GM23338 (cell line): ENCODE measurements at regions not wholly inside any gene's neighbourhood (a gene's known extent, or its start where the extent isn't known, plus 50 kb on each side); places are given as distances from the start of the nearest gene placed in this dataset.

Experiments used
- CREB1 ChIP-seq: fragments of 250-450 bp; sonication (Bioruptor Pico); IDR thresholded peaks from 2 replicates; pipeline ENCODE4 v1.5.0; 2020; ENCODE audit warnings: low read depth, mild to moderate bottlenecking, moderate library complexity
- EZH2 ChIP-seq: fragments of 200-600 bp; sonication (generic); IDR thresholded peaks from one replicate; pipeline ENCODE4 v1.8.0; 2017; ENCODE audit warnings: antibody characterized with exemption, mild to moderate bottlenecking, low read depth; ENCODE audit not compliant: unreplicated experiment
- EZH2phosphoT487 ChIP-seq: fragments of 200-600 bp; sonication (generic); IDR thresholded peaks from one replicate; pipeline ENCODE4 v1.8.1; 2018; ENCODE audit warnings: antibody characterized with exemption; ENCODE audit not compliant: unreplicated experiment
- JUNB ChIP-seq: IDR thresholded peaks from one replicate; pipeline ENCODE4 v1.6.1; 2016; ENCODE audit warnings: antibody characterized with exemption; ENCODE audit not compliant: unreplicated experiment
- NANOG ChIP-seq: IDR thresholded peaks from 2 replicates; pipeline ENCODE4 v1.6.1; 2016; ENCODE audit warnings: antibody characterized with exemption, borderline replicate concordance
- POLR2AphosphoS5 ChIP-seq: IDR thresholded peaks from 2 replicates; pipeline ENCODE4 v1.6.1; 2016; ENCODE audit warnings: antibody characterized with exemption, low read depth
- STAT1 ChIP-seq: IDR thresholded peaks from one replicate; pipeline ENCODE4 v1.6.1; 2016; ENCODE audit warnings: antibody characterized with exemption; ENCODE audit not compliant: unreplicated experiment
- ZNF114 ChIP-seq: fragments of 250-450 bp; sonication (Bioruptor Pico); IDR thresholded peaks from 2 replicates; pipeline ENCODE4 v1.5.0; 2020; ENCODE audit warnings: mild to moderate bottlenecking, moderate library complexity
- ZNF331 ChIP-seq: fragments of 250-450 bp; sonication (Bioruptor Pico); IDR thresholded peaks from 2 replicates; pipeline ENCODE4 v1.5.0; 2020; ENCODE audit warnings: low read depth, mild to moderate bottlenecking, moderate library complexity
- TF ChIP-seq, protein P1 (sequence below), 2 experiments: fragments of 200-600 bp in 1 of 2; sonication (generic) in 1 of 2; conservative IDR thresholded peaks; 2 replicates each; pipeline versions ENCODE4 v1.5.1 to v1.6.1; 2016 to 2017; ENCODE audit warnings: antibody characterized with exemption in 2 of 2, low read depth in 2 of 2, mild to moderate bottlenecking in 2 of 2, moderate library complexity in 1 of 2
- TF ChIP-seq, protein P2 (sequence below): IDR thresholded peaks from 2 replicates; pipeline ENCODE4 v1.6.1; 2016; ENCODE audit warnings: antibody characterized with exemption
- TF ChIP-seq, protein P3 (sequence below): IDR thresholded peaks from one replicate; pipeline ENCODE4 v1.6.1; 2018; ENCODE audit warnings: antibody characterized with exemption; ENCODE audit not compliant: unreplicated experiment

DNA sequence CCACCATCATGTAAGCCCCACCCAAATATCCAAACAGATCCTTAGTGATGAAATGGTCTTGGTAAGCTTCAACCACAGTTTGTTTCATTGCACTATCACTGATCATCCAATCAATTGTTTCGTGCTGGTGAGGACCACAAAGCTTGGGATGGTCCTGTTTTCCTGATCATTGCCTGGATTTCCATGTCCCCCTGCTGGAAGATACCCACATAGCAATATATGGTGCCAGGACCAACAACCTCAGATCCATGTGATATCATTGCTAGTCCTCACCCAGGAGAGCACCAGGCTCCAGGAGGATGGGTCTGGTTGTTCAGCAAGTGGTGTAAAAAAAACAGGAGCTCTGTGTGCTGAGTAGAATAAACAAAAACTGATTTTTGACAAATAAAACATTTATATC lies 206.5 kb upstream of the SH3BP4 start:
- TF ChIP-seq EZH2 (no peak), ZNF114 (no peak), EZH2phosphoT487 (no peak), NANOG (no peak), JUNB (no peak), ZNF331 (no peak), STAT1 (no peak), POLR2AphosphoS5 (no peak), CREB1 (CRISPR knock-in tag) (no peak)
- TF ChIP-seq, protein P1, sequence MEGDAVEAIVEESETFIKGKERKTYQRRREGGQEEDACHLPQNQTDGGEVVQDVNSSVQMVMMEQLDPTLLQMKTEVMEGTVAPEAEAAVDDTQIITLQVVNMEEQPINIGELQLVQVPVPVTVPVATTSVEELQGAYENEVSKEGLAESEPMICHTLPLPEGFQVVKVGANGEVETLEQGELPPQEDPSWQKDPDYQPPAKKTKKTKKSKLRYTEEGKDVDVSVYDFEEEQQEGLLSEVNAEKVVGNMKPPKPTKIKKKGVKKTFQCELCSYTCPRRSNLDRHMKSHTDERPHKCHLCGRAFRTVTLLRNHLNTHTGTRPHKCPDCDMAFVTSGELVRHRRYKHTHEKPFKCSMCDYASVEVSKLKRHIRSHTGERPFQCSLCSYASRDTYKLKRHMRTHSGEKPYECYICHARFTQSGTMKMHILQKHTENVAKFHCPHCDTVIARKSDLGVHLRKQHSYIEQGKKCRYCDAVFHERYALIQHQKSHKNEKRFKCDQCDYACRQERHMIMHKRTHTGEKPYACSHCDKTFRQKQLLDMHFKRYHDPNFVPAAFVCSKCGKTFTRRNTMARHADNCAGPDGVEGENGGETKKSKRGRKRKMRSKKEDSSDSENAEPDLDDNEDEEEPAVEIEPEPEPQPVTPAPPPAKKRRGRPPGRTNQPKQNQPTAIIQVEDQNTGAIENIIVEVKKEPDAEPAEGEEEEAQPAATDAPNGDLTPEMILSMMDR (conservative IDR thresholded peaks at IDR 0.05; ENCODE audit: low read depth in 2 of 2), result peak; percentile 50 to 66
- TF ChIP-seq, protein P2, sequence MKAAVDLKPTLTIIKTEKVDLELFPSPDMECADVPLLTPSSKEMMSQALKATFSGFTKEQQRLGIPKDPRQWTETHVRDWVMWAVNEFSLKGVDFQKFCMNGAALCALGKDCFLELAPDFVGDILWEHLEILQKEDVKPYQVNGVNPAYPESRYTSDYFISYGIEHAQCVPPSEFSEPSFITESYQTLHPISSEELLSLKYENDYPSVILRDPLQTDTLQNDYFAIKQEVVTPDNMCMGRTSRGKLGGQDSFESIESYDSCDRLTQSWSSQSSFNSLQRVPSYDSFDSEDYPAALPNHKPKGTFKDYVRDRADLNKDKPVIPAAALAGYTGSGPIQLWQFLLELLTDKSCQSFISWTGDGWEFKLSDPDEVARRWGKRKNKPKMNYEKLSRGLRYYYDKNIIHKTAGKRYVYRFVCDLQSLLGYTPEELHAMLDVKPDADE, result no peak
- TF ChIP-seq, protein P3, sequence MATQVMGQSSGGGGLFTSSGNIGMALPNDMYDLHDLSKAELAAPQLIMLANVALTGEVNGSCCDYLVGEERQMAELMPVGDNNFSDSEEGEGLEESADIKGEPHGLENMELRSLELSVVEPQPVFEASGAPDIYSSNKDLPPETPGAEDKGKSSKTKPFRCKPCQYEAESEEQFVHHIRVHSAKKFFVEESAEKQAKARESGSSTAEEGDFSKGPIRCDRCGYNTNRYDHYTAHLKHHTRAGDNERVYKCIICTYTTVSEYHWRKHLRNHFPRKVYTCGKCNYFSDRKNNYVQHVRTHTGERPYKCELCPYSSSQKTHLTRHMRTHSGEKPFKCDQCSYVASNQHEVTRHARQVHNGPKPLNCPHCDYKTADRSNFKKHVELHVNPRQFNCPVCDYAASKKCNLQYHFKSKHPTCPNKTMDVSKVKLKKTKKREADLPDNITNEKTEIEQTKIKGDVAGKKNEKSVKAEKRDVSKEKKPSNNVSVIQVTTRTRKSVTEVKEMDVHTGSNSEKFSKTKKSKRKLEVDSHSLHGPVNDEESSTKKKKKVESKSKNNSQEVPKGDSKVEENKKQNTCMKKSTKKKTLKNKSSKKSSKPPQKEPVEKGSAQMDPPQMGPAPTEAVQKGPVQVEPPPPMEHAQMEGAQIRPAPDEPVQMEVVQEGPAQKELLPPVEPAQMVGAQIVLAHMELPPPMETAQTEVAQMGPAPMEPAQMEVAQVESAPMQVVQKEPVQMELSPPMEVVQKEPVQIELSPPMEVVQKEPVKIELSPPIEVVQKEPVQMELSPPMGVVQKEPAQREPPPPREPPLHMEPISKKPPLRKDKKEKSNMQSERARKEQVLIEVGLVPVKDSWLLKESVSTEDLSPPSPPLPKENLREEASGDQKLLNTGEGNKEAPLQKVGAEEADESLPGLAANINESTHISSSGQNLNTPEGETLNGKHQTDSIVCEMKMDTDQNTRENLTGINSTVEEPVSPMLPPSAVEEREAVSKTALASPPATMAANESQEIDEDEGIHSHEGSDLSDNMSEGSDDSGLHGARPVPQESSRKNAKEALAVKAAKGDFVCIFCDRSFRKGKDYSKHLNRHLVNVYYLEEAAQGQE, result no peak
